HG03442 (cell line): ENCODE measurements at regions not wholly inside any gene's neighbourhood (a gene's known extent, or its start where the extent isn't known, plus 50 kb on each side); places are given as distances from the start of the nearest gene placed in this dataset.
"Not testable (repeated sequence)": the region's sequence is repeated elsewhere in the genome, so short reads cannot be mapped to it uniquely, and the experiment has no call there.

Source experiments
- ATAC-seq: cut with Tn5 transposase; IDR thresholded peaks from one replicate; pipeline ENCODE4 v1.9.1; 2021; ENCODE audit warnings: mild to moderate bottlenecking, moderate library complexity; ENCODE audit not compliant: unreplicated experiment

DNA sequence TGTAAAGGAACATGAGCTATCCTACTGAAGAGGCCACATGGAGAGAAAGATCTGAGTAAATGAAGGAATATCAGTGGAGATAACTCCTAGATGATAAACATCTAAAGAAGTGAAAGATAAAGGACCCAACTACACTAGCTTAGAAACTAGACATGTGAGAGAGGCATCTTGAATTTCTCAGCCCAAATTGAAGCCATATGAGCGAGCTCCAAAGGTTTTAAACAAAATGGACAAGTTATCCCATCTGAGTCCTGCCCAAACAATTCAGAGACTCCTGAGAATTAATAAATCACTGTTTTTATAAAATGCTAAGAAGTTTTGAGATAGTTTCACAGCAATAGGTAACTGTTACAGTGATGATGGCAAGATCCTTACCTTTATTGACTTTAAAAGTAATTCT, 438.9 kb downstream of the NAV3 start:
- ATAC-seq: no peak

DNA sequence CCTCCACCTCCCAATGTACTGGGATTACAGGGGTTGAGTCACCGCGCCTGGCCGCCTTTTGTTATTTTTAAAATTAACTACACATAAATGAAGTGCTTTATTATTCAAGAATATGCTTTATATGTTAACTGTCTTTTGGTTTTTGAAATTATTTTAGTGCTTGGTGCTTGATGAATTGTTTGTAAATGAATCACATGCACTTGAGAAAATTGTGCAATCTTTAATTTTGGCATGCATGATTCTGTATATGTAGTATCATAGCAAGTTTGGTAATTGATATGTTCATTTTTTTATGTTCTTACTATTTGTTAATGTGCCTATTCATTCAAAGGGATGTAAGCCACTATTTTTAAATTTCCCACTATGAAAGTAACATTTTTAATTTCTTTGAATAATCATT, 440.9 kb downstream of the NAV3 start:
- no peak for ATAC-seq

DNA sequence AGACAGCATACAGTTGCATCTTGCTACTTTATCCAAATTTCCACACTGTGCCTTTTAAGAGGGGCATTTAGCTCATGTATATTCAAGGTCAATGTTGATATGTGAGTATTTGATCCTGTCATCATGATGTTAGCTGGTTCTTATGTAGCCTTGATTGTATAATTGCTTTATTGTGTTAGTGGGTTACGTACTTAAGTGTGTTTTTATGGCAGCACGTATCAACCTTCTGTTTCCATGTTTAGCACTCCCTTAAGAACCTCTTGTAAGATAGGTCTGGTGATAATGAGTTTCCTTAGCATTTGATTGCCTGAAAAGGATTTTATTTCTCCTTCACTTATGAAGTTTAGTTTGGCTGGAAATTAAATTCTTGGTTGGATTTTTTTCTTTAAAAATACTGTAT, 445.2 kb downstream of the NAV3 start:
- no peak for ATAC-seq

DNA sequence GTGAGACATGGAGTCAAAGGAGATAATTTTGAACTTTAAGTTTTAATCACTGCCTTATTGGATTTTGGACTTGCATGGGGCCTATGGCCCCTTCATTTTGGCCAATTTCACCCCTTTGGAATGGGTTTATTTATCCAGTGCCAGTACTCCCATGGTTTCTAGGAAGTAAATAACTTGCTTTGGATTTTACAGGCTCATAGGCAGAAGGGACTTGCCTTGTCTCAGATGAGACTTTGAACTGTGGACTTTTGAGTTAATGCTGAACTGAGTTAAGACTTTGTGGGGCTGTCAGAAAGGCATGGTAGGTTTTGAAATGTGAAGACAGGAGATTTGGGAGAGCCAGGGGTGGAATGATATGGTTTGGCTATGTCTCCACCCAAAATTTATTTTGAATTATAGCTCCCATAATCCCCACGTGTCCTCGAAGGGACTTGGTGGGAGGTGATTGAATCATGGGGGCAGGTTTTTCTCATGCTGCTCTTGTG, 448.1 kb downstream of the NAV3 start:
- ATAC-seq: no peak

DNA sequence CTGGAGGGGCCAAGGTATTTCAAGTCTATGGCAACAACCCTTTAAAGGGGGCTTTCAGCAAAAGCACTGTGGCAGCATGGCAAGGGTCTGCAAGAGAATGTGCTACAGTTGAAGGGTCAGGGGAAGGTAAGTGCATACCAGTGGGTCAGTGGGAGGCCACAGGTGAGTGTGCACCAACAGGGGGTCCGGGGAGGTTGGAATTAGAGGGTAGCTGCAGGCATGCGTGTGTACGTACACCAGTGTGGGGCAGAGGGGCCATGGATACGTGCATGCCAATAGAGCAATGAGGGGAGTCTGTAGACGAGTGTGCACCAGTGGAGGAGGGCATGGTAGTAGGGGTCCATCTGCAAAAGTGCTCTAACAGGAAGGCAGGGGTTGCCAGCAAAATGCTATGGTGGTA, 448.9 kb downstream of the NAV3 start:
- no peak for ATAC-seq

DNA sequence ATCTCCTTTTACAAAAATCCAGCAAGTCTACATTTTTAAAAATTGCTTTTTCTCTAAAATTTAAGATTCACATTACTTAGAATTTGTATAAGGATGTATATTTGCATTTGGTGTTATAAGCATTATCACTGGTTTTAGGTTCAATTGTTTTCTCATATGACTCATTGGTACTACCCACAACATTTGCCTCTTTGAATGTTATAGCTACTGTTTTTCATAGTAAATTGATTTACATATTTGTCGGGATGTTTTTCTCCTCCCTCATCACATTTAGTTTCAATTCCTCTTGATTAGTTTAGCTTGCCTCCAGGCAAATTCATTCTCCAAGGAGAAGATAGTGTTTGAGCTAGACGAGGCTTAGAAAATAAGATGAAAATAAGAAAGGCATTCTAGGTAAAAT, 450.4 kb downstream of the NAV3 start:
- ATAC-seq: not testable (repeated sequence)

DNA sequence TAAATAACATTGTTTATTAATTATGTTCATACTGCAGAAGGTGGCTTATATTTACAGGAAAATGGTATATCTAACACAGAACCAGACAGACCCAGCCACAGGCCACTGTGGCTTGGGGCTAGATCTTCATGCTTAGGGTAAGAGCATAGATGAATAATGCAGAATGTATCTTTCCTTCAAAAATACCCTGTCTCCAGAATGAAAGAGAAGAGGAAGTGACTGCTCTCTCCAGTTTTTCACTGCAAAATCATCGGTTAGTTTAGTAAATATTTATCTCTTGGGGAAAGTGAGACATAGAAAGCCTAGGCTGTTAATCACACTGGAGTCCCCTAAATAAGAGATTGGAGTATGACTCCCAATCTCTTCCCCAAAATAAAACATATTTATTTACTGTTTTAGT, 453.7 kb downstream of the NAV3 start:
- ATAC-seq: no peak

DNA sequence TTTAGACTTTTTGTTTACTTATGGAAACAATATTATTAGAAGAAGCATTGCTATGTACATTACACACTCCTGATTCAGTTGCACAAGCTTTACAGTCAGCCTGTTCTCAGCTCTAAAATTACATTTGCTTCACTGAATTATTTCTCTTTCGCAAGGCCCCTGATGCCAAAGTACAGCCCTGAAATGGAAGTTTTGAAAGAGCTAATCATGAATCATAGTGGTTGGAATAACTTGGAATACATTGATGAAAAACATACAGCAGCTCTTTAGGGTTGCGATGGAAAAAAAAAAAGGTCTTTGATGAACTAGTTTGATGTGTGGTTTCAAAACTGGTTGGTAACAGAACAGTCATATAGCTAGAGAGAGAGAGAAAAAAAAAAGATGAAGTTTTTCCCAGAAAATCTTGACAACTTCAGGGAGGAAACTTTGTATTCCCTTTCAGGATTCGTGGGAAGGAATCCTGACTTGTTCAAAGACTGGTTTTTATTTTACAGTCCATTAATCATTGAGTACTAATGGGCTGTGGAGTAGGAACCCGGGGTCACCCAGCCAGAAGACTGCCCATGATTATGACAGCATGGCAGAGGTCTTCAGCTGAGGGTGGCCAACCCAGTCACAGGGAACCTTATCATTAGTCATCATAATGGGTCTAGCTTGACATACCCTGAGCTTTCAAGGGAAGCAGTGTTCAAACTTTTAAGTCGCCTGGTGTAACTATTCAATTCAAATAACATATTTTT, 460.1 kb downstream of the NAV3 start:
- ATAC-seq: no peak

DNA sequence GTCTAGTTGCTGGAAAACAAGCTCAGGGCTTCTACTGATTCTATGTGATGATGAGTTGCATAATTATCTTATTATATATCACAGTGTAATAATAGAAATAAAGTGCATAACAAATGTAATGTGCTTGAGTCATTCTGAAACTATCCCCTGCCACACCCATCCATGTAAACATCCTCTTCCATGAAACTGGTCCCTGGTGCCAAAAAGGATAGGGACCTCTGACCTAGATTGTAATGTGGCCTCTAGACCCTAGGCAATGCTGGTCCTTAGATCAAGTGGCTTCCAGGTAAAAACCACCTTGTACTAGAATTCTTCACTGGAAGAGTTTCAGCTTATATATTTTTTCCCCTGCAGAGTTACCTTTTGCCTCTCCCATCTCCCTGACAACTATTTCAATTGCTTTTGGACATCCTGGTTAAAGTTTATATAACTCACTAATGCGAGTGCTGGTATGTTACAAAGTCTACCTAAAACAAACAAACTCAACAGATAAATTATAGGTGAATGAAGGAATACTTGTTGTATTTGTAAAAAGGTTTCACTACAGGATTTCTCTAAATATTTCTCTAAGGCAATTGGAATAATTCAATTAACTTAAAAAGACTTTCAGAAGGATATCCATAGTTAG, 462.5 kb downstream of the NAV3 start:
- no peak for ATAC-seq

DNA sequence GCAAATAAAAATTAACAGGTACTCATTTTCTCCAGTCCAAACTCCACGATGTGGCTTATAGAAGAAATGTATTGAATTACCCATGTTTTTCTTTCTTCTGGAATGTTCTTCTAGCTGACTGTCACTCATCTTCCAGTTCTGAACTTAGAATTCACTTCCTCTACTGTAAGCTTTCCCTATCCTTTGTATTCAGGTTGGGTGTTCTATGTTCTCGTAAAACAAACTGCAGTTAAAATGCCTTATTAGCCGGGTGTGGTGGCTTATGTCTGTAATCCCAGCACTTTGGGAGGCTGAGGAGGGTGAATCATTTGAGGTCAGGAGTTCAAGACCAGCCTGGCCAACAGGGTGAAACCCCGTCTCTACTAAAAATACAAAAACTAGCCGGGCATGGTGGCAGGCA, 470.6 kb downstream of the NAV3 start:
- ATAC-seq: not testable (repeated sequence)

DNA sequence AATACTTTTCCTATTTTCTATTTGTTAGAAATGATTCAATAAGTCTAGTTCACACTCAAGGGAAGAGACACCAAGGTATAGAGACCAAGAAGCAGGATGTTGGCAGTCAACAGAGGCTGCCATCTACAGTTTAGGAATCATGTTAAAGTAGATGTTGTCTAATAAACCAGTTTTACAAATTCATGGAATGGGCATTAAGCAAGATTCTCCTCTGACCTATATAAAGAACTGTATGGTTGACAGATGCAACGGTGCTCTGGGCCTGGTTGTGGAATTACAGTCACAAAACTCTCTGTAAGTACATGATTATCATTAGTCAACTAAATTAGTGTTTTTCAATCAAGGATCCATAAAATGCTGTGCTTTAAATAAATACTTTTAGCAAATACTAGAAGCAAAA, 475.1 kb downstream of the NAV3 start:
- ATAC-seq: no peak

DNA sequence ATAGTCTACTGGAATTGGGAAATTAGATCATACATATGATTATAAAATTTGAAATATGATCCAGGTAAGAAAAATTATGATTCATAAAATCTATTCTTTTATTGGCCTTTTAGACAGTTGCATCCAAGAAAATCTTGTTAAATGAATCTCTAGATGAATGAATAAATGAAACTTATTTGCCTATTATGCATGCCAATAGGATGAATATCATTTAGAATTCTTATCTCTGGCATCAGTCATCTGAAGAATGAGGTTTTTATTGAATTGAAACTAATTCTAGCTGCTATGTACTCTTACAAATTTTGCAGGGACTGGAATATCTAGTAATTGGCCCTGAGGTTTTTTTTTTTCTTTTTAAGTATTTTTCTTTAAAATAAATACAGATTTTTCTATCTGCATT, 475.5 kb downstream of the NAV3 start:
- no peak for ATAC-seq

DNA sequence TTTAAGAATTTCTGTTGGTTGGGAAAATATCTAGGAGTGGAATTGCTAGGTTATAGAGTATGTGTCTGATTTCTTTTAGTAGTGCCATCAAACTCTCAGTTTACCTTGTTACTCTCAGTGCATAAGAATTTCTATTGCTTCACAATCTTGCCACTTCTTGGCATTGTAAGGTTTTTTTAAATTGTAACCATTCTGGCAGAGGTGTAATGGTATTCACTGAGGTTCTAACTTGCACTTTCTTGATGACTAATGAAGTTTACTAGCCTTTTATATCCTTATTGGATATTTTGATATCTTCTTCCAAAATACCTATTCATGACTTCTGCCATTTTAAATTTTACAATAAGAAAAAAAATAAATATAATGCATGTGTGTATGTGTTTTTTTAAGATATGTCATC, 478.0 kb downstream of the NAV3 start:
- no peak for ATAC-seq

DNA sequence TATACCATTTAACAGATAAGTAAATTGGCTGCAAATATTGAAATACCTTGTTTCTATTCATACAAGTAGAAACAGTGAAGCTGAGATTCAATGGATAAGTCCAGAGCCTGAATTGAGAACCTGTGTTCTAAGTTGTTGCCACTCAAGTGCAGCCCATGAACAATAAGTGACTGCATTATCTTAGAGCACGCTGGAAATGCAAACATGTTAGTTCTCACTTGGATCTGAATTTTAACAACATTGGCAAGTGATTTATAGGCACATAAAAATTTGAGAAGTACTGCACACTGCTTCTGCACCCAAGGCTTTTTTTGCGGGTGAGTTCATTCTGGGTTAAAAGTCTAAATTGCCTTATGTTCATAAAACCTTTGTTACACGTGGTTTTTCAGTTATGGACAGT, 484.3 kb downstream of the NAV3 start:
- no peak for ATAC-seq

DNA sequence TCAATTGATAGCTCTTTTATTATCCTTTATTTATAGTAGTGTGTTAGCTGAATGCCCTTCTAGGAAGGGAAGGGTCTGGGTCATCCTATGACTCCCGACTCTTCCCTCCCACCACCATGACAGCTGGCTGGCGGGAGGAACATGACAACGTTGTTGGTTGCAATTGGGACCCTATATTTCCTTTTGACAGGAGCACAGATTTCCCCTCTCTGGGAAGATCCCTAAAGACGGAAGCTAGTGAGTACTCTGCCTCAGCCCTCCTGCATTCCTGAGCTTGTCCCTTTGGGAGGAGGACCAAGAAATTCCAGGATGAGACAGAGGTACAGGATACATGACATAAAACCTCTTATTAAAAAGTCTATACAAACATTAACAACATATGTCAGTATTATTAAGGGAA, 485.4 kb downstream of the NAV3 start:
- no peak for ATAC-seq

DNA sequence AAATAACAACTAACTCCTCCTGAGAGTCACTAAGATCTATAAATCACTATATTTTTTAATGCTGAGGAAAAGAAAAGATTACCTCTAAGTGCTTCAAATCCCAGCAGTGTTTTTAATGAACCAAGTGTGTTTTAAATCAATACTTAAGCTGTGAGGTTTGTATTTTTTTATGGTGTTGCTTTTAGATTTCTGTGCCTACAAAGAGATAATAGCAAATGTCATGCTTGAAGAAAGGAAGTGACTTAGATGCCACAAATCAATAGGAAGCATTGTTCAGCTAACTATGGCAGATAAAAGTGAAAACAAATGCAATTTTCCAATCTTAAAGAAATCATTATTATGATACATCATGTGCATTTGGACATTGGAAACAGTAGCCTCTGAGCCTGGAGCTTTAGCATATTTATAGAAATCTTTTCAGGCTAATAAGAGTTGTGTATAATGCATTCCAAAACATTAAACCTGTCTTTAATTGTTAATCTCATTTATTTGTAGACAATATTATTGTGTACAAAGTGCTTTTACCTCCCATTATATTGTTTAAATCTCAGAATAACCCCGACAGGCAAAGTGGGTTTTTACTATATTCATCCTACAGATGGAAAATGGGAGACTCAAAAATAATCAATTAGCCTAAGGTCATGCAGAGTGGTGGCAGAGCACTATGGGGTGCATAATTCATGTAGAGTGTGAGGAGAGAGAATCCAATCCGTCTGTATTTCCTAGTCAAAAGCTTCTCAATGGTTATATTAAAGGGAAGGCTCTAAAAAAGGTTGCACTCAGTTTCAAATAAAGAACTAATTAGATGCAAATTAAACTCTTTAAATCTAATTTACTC, 486.2 kb downstream of the NAV3 start:
- no peak for ATAC-seq

DNA sequence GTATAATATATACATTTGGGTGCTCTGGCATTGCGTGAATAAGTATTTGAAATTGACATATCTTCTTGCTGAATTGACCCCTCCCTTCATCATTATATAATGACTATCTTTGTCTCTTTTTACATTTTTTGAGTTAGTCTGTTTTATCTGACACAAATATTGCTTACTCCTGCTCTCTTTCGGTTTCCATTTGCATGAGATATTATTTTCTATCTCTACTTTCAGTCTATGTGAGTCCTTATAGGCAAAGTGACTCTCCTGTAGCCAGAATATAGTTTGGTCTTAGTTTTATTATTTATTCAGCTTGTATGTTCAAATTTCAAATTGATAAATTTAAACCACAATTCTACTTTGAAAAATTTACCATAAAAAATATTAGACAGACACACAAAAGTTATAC, 491.0 kb downstream of the NAV3 start:
- ATAC-seq: no peak

DNA sequence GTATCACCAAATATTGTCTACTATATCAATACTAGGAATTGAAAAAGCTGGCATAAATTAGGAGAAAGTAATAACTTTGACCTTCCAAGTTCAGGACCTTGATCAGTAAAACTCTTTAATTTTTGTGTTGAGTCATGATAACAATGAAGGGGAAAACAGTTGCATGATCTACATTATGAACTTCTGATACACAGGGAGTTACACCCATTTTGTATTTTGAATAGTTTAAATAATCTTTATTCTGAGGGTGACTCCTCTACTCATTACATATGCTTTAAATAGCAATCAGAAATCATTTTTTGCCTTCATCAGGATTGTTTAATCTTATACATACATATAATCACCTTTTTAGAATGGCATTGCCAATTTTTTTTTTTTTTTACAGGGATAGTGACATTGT, 492.5 kb downstream of the NAV3 start:
- ATAC-seq: no peak

DNA sequence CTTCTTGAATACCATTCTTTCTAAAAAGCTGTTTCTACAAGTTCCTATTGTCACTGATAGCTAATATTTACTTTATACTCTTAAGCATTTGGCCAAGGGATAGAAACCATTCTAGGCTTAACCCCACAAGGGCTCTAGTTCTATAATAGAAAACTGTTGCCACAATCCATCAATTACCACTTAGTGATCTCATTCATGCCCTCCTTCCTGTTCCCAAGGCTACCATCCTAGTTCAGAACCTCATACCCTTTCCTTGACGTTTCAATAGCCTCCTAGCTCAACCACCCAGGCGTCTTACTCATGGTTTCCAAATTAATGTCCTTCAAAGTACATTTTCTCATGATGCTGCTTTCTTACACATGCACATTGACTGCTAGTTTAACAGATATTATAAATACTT, 493.5 kb downstream of the NAV3 start:
- no peak for ATAC-seq

DNA sequence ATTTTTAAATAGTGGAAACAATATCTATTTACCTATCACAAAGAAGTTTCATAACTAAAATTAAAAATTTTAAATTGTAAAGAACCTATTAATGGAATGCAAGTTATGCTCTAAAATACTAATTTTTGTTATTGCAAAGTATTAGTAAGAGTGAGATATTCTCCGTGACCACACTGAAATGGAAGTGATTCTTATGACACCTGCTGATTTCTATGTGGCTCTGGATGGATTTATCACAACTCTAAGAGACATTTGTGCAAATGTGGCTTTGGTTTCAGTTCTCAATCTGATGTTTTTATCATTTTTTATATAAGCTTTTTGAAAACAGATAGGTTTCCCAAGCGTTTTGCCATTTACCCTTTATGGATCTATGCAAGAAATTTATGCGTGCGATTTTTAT, 497.8 kb downstream of the NAV3 start:
- no peak for ATAC-seq

DNA sequence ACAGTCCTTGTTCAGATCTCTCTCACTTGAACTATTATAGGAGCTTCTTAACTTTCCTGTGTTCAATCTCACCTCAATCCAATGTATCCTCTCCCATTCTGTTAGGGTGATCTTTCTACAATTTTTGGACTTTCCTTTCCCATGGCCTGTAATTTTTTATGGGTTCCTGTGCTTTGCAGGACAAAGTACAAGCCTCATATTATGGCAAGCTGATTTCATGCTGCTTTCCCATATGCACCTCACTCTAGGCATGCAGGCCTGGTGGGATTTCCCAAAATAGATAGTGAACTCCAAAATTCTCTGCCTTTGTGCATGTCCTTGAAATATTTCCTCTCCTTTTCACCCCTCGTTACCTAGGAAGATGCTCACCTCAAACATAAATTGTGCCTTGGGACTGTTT, 499.4 kb downstream of the NAV3 start:
- no peak for ATAC-seq

DNA sequence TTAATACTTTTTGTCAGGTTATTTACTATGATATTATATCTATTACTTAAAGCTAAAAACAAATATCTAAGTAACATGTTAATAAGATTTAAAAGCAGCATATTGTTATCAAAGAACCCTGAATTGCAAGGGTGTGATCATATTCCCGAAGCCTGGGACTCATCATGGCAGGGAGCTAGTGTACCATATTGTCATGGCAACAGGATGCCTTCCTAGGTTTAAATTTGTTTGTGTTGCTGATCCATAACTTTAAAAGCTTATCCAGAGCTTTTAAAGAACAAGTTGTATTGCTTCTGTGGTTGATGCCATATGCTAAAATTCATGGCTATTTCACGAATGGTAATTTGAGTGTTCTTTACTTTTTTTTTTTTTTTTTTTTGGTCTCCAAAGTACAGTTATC, 500.5 kb downstream of the NAV3 start:
- no peak for ATAC-seq
